GM19468 (cell line): ENCODE measurements at regions not wholly inside any gene's neighbourhood (a gene's known extent, or its start where the extent isn't known, plus 50 kb on each side); places are given as distances from the start of the nearest gene placed in this dataset.

Experiments used
- ATAC-seq: cut with Tn5 transposase; IDR thresholded peaks from one replicate; pipeline ENCODE4 v1.9.1; 2021; ENCODE audit warnings: mild to moderate bottlenecking, moderate library complexity, moderate number of reproducible peaks; ENCODE audit not compliant: unreplicated experiment; ENCODE audit errors: extremely low read depth

GRCh38 chr3:72183489-72183888 is 398.5 kb upstream of the PROK2 start:
- ATAC-seq: no peak

- ATAC-seq: no peak
Measured at GRCh38 chr3:72182206-72182605, 397.3 kb upstream of the PROK2 start.

GRCh38 chr3:72181251-72181650 is 396.3 kb upstream of the PROK2 start:
- ATAC-seq: no peak

- no peak for ATAC-seq
Measured at GRCh38 chr3:72180405-72180804, 395.5 kb upstream of the PROK2 start.

GRCh38 chr3:72179107-72179464 is 394.1 kb upstream of the PROK2 start:
- ATAC-seq: no peak

- no peak for ATAC-seq
Measured at GRCh38 chr3:72178463-72179106, 393.6 kb upstream of the PROK2 start.

- no peak for ATAC-seq
Measured at GRCh38 chr3:72177075-72178050, 392.4 kb upstream of the PROK2 start.

GRCh38 chr3:72176537-72177041 is 391.6 kb upstream of the PROK2 start:
- peak; percentile 92 for ATAC-seq

- no peak for ATAC-seq
Measured at GRCh38 chr3:72175296-72175858, 390.4 kb upstream of the PROK2 start.

- no peak for ATAC-seq
Measured at GRCh38 chr3:72174890-72175289, 389.9 kb upstream of the PROK2 start.

GRCh38 chr3:72174040-72174439 is 389.1 kb upstream of the PROK2 start:
- ATAC-seq: no peak

GRCh38 chr3:72171946-72172345 is 387.0 kb upstream of the PROK2 start:
- no peak for ATAC-seq

- ATAC-seq: no peak
Measured at GRCh38 chr3:72171463-72171881, 386.5 kb upstream of the PROK2 start.

- no peak for ATAC-seq
Measured at GRCh38 chr3:72169561-72170472, 384.9 kb upstream of the PROK2 start.

- ATAC-seq: no peak
Measured at GRCh38 chr3:72169120-72169519, 384.2 kb upstream of the PROK2 start.

- no peak for ATAC-seq
Measured at GRCh38 chr3:72165808-72166207, 380.9 kb upstream of the PROK2 start.

GRCh38 chr3:72165317-72165716 is 380.4 kb upstream of the PROK2 start:
- ATAC-seq: no peak

GRCh38 chr3:72164635-72164978 is 379.7 kb upstream of the PROK2 start:
- ATAC-seq: no peak

GRCh38 chr3:72163809-72164634 is 379.1 kb upstream of the PROK2 start:
- ATAC-seq: peak; percentile 79
